HG03432 (cell line): ENCODE measurements at regions not wholly inside any gene's neighbourhood (a gene's known extent, or its start where the extent isn't known, plus 50 kb on each side); places are given as distances from the start of the nearest gene placed in this dataset.
"Not testable (repeated sequence)": the region's sequence is repeated elsewhere in the genome, so short reads cannot be mapped to it uniquely, and the experiment has no call there.

Experiments
- ATAC-seq: cut with Tn5 transposase; IDR thresholded peaks from one replicate; pipeline ENCODE4 v1.9.1; 2021; ENCODE audit warnings: mild to moderate bottlenecking, moderate library complexity; ENCODE audit not compliant: unreplicated experiment

DNA sequence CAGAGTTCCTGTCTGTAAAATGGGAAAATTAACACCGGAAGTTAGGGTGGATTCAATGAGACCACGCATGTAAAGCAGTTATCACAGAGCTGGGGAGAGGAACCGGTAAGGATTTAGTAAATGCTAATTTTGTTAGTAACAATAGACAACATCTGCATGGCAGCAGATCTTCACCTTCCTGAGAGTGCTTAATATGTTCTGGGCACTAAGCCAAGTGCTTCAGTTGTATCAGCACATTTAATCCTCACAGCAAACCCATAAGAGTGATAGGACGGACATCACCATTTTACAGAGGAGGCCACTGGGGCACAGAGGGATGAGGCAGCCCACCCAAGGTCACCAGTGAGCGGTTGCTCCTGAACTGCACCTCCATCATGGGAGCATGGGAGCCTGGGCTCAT lies 189.4 kb downstream of the WNT5A start:
- ATAC-seq, result no peak

DNA sequence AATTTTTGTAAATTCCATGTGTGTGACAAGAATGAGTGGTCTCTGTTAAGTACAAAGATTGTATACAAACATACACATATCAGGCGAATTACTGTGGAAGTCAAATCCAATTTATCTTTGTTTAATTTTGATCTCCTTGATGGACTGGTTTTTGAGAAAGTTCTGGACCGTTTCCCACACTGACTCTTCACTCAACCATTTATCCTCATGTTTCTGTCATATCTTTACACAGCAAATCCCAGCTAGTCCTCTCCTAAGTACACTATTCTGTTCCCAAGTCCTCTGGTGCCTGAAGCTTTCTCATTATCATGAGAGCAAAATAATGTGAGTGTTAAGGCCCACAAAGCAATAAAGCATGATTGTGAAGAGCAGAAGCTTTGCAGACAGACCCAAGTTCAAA lies 189.9 kb downstream of the WNT5A start:
- ATAC-seq, result no peak

- ATAC-seq, result no peak
These were observed 190.3 kb downstream of the WNT5A start for GRCh38 chr3:55296791-55297190.

DNA sequence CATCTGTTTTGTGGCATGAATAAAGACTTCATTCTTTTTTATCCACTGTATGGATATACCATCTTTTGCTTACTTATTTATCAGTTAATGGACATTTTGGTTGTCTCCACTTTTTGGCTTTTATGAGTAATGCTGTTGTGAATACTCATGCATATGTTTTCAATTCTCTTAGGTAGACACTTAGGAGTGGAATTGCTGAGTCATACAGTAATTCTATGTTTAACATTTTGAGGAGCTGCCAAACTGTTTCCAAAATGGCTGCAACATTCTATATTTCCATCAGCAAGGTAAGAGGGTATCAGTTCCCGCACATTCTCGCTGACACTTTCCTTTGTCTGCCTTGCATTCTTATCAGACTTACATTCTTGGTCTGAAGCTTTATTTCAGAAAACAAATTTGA lies 191.1 kb downstream of the WNT5A start:
- no peak for ATAC-seq

GRCh38 chr3:55294557-55294956 lies 192.5 kb downstream of the WNT5A start:
- ATAC-seq, result no peak

- no peak for ATAC-seq
These were observed 194.7 kb downstream of the WNT5A start for GRCh38 chr3:55292360-55292759.

DNA sequence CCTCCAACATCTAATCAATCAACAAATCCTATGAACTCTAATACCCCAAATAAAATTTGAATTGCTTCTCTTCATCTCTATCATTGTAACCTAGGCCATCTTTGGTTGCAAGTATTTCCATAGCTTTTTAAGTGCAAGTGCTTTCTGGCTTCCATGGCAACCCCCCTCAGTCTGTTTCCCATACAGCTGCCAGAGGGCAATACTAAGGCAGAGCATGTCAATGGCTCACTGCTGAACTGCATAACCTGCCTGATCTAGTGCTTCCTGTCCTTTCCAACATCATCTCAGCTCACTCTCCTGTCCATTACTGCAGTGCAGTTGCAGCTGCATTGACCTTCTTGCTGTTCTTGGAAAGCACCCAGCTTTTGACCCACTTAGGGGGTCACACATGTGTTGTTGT lies 198.4 kb downstream of the WNT5A start:
- ATAC-seq, result no peak

GRCh38 chr3:55286693-55287092 lies 200.4 kb downstream of the WNT5A start:
- ATAC-seq, result no peak

DNA sequence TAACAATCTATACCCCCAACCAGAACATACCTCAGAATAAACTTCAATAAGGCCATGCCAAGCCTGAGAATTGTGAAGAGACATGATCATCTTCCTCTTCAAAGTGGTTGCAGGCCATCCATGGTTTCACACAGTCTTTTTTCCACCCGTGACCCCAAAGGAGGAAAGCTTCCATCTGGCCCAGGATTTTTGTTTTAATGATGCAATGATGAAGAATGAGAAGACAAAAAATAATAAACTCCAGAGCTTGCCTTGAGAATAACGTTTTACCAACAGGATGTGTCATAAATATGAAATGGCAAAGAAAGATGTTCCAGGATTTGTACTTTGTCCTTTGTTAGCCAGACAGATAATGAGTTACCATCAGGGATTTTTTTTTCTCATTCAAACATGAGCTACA lies 201.9 kb downstream of the WNT5A start:
- ATAC-seq, result no peak

DNA sequence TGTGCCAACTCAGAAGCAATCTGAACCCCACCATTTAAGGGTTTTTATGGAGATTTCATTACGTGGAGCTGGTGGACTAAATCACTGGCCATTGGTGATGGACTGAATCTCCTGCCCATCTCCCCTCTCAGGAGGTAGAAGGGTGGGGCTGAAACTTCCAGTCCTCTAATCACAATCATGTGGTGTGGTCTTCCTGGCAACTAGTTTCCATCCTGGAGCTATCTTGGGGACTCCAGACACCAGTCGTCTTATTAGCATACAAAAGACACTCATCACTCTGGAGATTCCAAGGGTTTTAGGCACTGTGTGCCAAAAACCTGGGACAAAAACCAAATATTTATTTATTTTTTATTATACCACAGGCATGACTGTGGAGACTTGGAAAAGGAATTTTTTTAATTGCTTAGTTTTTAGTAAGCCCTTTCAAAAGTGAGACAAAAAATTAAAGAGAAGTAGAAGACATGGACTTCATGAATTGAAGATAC lies 203.6 kb downstream of the WNT5A start:
- ATAC-seq, result no peak

- no peak for ATAC-seq
These were observed 204.1 kb downstream of the WNT5A start for GRCh38 chr3:55282994-55283393.

DNA sequence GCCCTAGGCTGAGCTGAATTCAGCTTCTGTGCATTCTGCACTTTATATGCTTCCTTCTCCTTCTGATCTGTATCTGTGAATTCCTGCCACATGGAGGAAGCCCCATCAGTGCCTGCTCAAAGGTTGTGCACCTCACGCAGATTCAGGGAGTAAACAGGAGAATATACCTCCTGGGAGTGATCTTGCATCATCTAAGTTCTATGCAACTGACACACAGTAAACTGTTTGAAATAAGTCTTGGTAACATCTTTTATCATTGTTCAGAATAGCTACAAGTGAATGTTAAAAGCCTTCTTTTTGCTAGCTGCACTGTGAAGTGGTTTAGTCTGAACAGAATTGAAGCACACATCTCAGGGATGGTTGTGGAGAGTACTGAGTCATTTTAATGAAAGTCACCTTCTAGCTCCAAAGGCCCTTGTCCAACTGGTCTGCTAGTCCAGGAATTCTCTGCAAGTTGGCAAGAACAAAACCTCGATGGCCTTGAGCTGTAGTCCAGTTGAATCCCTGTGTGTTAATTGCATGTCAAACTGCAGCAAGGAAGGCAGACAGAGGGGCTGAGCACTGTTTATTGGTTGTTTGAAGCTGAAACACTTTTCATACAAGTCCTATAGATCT lies 215.0 kb downstream of the WNT5A start:
- no peak for ATAC-seq

- ATAC-seq, result no peak
These were observed 215.6 kb downstream of the WNT5A start for GRCh38 chr3:55271549-55271948.

GRCh38 chr3:55270976-55271375 lies 216.1 kb downstream of the WNT5A start:
- no peak for ATAC-seq

DNA sequence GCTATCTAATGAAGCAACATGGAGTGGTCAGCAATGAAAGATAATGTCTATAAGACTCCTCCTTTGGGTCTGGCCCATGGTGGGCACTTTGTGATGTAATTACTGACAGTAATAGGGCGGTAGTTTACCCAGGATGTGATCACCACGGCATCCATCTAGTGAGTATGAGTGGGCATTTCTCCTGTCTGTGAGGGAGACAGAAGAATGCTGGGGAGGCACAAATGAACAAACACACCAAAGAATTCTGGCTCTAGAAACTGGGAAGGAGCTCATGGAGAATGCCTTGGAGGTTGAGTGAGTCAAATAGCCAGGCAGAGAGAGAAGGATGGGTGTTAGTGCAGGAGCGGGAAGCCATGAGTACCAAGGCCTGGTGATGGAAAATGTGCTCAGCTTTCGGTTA lies 217.5 kb downstream of the WNT5A start:
- no peak for ATAC-seq

DNA sequence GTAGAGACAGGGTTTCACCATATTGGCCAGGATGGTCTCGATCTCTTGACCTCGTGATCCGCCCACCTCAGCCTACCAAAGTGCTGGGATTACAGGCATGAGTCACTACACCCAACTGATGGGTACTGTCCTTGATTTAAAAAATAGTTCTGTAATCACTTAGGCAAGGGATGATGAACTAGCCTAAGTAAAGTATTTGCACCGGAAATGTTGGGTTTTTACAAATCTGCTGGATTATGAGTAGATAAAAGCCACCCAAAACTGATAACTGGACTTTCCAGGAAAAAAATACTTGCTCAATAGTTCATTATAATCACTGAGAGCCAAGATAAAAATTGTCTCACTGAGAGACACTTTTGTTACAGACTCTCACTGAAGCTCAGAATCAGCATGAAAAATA lies 218.0 kb downstream of the WNT5A start:
- ATAC-seq, result no peak

DNA sequence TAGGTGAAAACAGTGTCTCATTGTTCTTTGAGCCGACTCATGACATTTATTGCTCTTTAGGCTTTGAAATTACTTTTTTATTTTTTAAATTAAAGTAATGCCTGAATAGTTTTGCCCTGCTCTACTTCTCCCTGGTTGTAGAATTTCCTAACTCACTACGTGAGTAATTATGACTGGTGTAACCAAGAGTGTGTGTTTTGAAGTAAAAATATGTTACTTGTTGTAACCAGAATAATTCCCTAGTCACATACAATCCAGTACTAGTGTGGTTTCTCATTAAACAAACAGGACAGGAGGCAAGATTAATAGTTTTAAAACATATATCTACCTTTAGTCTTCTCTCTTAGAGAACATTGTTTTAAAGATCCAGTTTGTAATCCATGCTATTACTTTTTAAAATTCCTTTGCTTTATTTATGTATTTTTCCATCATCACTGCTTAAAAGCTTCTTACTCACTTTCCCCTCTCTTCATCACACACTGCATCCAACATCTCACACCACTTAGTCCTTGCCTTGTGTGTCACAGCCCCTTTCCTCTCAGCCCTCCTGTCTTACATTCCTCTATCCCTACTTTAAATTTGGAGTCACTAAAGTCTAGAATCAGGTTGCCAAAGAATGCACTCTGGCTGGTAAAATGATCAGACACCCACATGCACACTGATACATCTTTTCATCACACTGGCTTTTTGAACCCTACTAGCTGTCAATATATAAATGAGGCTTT lies 219.7 kb downstream of the WNT5A start:
- ATAC-seq, result no peak

DNA sequence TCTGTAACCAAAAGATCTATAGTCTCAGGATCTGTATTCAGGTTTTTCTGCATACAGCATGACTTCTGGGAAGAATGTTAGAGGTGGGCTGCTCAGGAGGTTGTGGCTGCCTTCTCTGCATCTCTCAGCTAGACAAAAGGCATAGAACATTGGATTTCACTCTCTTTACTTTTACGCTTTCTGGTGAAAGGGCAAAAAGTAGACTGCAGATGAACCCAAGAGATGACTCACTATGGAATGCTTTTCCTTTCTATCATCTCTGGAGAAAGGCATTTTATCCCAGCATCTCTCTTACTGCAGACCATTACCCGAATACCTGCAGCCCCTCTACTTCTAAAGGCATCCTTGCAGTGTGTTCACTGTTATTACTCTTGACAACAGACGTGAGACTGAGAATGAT lies 222.2 kb downstream of the WNT5A start:
- no peak for ATAC-seq

DNA sequence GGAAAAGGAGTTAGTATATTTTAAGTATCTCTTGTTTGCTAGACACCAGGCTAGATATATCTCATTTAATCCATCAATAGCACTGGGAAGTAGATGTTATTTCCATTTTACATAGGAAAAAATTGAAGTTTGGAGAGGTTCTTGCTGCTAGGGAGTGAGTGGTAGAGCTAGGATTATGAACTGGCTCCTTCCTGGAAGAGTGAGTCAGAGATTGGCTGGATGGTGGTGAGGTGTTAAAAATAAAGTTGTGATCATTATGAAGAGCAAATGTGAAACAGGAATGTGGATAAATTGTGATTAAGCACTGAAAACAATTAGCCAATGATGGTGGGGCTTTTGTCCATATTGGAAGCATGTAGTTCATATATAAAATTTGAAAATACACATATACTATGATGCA lies 234.2 kb downstream of the WNT5A start:
- no peak for ATAC-seq

DNA sequence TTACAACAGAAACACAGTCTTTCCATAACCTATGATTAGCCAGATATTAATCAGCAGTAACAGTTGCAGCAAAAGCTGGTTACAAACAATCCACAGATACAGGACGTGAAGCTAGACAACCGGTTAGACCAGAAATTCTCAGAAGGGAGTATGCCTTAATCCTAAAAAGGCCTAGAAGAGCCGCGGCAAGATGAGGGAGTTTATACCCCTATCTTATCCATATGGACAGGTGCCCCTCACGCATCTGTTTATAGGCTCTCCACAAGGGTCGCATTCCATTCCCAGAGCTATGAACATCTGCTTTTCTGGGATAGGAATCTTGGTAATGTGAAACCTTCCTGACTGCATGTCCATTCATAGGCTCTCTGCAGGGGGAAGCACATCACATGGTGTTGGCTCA lies 237.9 kb downstream of the WNT5A start:
- not testable (repeated sequence) for ATAC-seq

DNA sequence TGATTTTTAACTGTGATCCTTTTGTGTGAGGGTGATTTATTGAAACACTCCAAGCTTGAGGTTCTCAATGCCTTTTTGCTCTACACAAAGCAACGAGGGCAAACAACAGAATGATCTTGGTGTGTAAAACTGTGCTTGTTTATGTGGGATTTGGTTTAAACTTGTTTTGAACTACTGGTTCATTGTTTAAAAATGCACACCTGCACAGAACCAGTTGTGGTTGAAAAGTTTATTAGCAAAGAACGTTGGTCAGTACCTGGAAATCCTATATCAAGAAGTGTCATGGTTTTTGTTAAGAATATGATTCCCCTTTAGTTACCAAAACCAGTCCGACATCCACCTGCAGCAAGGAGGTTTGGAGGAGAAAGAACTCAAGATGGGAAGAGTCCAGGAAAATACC lies 239.4 kb downstream of the WNT5A start:
- no peak for ATAC-seq

GRCh38 chr3:55246033-55246432 lies 241.1 kb downstream of the WNT5A start:
- ATAC-seq, result no peak

GRCh38 chr3:55245351-55245750 lies 241.8 kb downstream of the WNT5A start:
- no peak for ATAC-seq
